Transverse colon (tissue), 4 donors: ENCODE measurements at regions not wholly inside any gene's neighbourhood (a gene's known extent, or its start where the extent isn't known, plus 50 kb on each side); places are given as distances from the start of the nearest gene placed in this dataset.

ENCODE experiments used
- CTCF ChIP-seq, 5 experiments: fragments of 200-600 bp in 3 of 5; fragments of 450-650 bp in 2 of 5; sonication (generic) in 3 of 5; IDR thresholded peaks; 1 replicate in 2 of 5; 2 replicates in 3 of 5; pipeline ENCODE4 v1.5.1; 2016 to 2017; ENCODE audit warnings: antibody characterized with exemption in 5 of 5, inconsistent platforms in 3 of 5, mild to moderate bottlenecking in 2 of 5, moderate library complexity in 1 of 5
- POLR2A ChIP-seq: fragments of 450-650 bp; IDR thresholded peaks from one replicate; pipeline ENCODE4 v1.6.1; 2016; ENCODE audit warnings: antibody characterized with exemption, mild to moderate bottlenecking, moderate library complexity
- POLR2AphosphoS5 ChIP-seq, 3 donors: sonication (generic); formaldehyde crosslinking; IDR thresholded peaks; one replicate each; pipeline ENCODE4 v1.6.1; 2016; ENCODE audit warnings: antibody characterized with exemption in 3 of 3

- TF ChIP-seq POLR2AphosphoS5 (IDR thresholded peaks at IDR 0.05) (no peak), CTCF (IDR thresholded peaks at IDR 0.05) (no peak), POLR2A (no peak)
These were observed 234.1 kb downstream of the TUBA3C start for GRCh38 chr13:18947376-18947977.
